HepG2 (cell line): ENCODE measurements at regions not wholly inside any gene's neighbourhood (a gene's known extent, or its start where the extent isn't known, plus 50 kb on each side); places are given as distances from the start of the nearest gene placed in this dataset.

Source experiments
- ATAC-seq: fragments of 200-7000 bp; cut with Tn5 transposase; 3 replicates; pipeline ENCODE4 v1.9.1; 2020; ENCODE audit warnings: mild to moderate bottlenecking, moderate library complexity
- BruUV-seq: library from RNA; stranded (reverse); fragments of 400-500 nt; replicated peaks from 2 replicates; lab custom pipeline; 2021; lab: Mats Ljungman, UMichigan
- CTCF ChIA-PET: fragments of 300-600 bp; formaldehyde crosslinking; extraction: SDS; loops from one replicate; lab custom pipeline; 2021; ENCODE audit warnings: low total read pairs, inconsistent platforms, low intra/inter-chr PET ratio; lab: Yijun Ruan, JAX
- POLR2A ChIA-PET: fragments of 350-600 bp; sonication (Branson Sonifier 250); formaldehyde crosslinking; loops from one replicate; lab custom pipeline; 2020; ENCODE audit warnings: antibody characterized with exemption, inconsistent platforms; lab: Yijun Ruan, JAX
- DNase-seq: peaks from one replicate; pipeline ENCODE4 v3.0.0-alpha.2; 2015; ENCODE audit warnings: low spot score
- FAIRE-seq: peaks from 3 replicates; lab custom pipeline; 2011; peaks lifted over from hg19 to GRCh38; lab: Jason Lieb, UNC
- H2AFZ ChIP-seq: one replicate; pipeline ENCODE4 v1.6.1; 2011; ENCODE audit warnings: low read length, inconsistent platforms
- H3K27ac ChIP-seq: fragments of 300-600 bp; 3 replicates; pipeline ENCODE4 v1.8.0; 2011; ENCODE audit warnings: mixed run types, mild to moderate bottlenecking, mixed read lengths, low read length, inconsistent platforms; ENCODE audit not compliant: insufficient read depth; ENCODE audit errors: extremely low read length
- H3K27me3 ChIP-seq, 2 experiments: fragments of 200-600 bp in 1 of 2; 2 replicates in 1 of 2; 3 replicates in 1 of 2; pipeline versions ENCODE4 v1.6.0 to v1.8.0; 2011; ENCODE audit warnings: low read length in 2 of 2, mild to moderate bottlenecking in 2 of 2, moderate library complexity in 2 of 2, inconsistent platforms in 1 of 2; ENCODE audit not compliant: insufficient read depth in 2 of 2, control insufficient read depth in 1 of 2
- H3K36me3 ChIP-seq, 2 experiments: fragments of 200-600 bp in 1 of 2; replicated peaks in 1 of 2; 2 replicates in 1 of 2; 3 replicates in 1 of 2; pipeline versions ENCODE4 v1.5.1 to v1.8.0; 2011; ENCODE audit warnings: low read length in 2 of 2, inconsistent platforms in 1 of 2; ENCODE audit not compliant: insufficient read depth in 2 of 2, control insufficient read depth in 1 of 2
- H3K4me1 ChIP-seq: 2 replicates; pipeline ENCODE4 v1.5.1; 2012; ENCODE audit warnings: low read length, inconsistent platforms; ENCODE audit not compliant: insufficient read depth
- H3K4me2 ChIP-seq: 2 replicates; pipeline ENCODE4 v1.6.0; 2011; ENCODE audit warnings: low read depth, low read length, inconsistent platforms
- H3K4me3 ChIP-seq, 3 experiments: fragments of 200-600 bp in 1 of 3; sonication (generic), shearing (Covaris generic) in 1 of 3; replicated peaks in 1 of 3; 2 replicates each; pipeline ENCODE4 v1.5.1; 2011 to 2016; ENCODE audit warnings: low read length in 3 of 3, inconsistent platforms in 2 of 3, low read depth in 2 of 3, mild to moderate bottlenecking in 2 of 3, control low read depth in 1 of 3, mixed read lengths in 1 of 3; ENCODE audit not compliant: insufficient read depth in 1 of 3
- H3K79me2 ChIP-seq: one replicate; pipeline ENCODE4 v1.6.1; 2011; ENCODE audit warnings: low read length, inconsistent platforms; ENCODE audit not compliant: insufficient read depth
- H3K9ac ChIP-seq: 2 replicates; pipeline ENCODE4 v1.6.0; 2011; ENCODE audit warnings: mild to moderate bottlenecking, low read depth, low read length, inconsistent platforms; ENCODE audit not compliant: insufficient read depth
- H3K9me3 ChIP-seq: 2 replicates; pipeline ENCODE4 v1.5.1; 2012; ENCODE audit warnings: mild to moderate bottlenecking, low read length
- H4K20me1 ChIP-seq: 2 replicates; pipeline ENCODE4 v1.6.0; 2011; ENCODE audit warnings: inconsistent platforms, mild to moderate bottlenecking, low read length, moderate library complexity; ENCODE audit not compliant: insufficient read depth
- DR1 ChIP-seq: sonication (generic); formaldehyde crosslinking; IDR thresholded peaks from 2 replicates; pipeline ENCODE4 v1.8.0; 2021; ENCODE audit warnings: mild to moderate bottlenecking, missing genetic modification reagents, inconsistent platforms
- FOXC1 ChIP-seq: sonication (generic); formaldehyde crosslinking; IDR thresholded peaks from 2 replicates; pipeline ENCODE4 v1.8.0; 2022; ENCODE audit warnings: mild to moderate bottlenecking, missing genetic modification reagents, borderline replicate concordance
- HMGXB4 ChIP-seq, 2 experiments: sonication (generic) in 1 of 2; formaldehyde crosslinking in 1 of 2; IDR thresholded peaks; 2 replicates each; pipeline versions ENCODE4 v1.4.0 to v1.6.1; 2018 to 2020; ENCODE audit warnings: missing genetic modification reagents in 2 of 2, borderline replicate concordance in 1 of 2, low read depth in 1 of 2, mild to moderate bottlenecking in 1 of 2, missing biosample characterization in 1 of 2
- MIER2 ChIP-seq: IDR thresholded peaks from 2 replicates; pipeline ENCODE4 v1.6.1; 2016; ENCODE audit warnings: missing biosample characterization, missing genetic modification reagents
- PAX8 ChIP-seq: sonication (generic); formaldehyde crosslinking; IDR thresholded peaks from 2 replicates; pipeline ENCODE4 v1.8.0; 2022; ENCODE audit warnings: mild to moderate bottlenecking, missing genetic modification reagents, borderline replicate concordance
- PCBP2 ChIP-seq: fragments of 200-400 bp; formaldehyde crosslinking; optimal IDR thresholded peaks from 2 replicates; pipeline ENCODE3; 2018; ENCODE audit warnings: low read length, low read depth; ENCODE audit not compliant: poor library complexity, severe bottlenecking
- SAFB2 ChIP-seq: sonication (generic); formaldehyde crosslinking; IDR thresholded peaks from 2 replicates; pipeline ENCODE4 v1.5.1; 2020; ENCODE audit warnings: missing genetic modification reagents, low read depth, mild to moderate bottlenecking, borderline replicate concordance
- SMC3 ChIP-seq: IDR thresholded peaks from 2 replicates; pipeline ENCODE4 v1.6.1; 2011; ENCODE audit warnings: low read length, improper control_type of control experiment
- TSC22D2 ChIP-seq: sonication (generic); formaldehyde crosslinking; IDR thresholded peaks from 2 replicates; pipeline ENCODE4 v1.5.1; 2020; ENCODE audit warnings: missing genetic modification reagents, mild to moderate bottlenecking, borderline replicate concordance
- ZBTB21 ChIP-seq: sonication (generic); formaldehyde crosslinking; IDR thresholded peaks from 2 replicates; pipeline ENCODE4 v1.4.0; 2020; ENCODE audit warnings: missing genetic modification reagents
- ZBTB3 ChIP-seq: sonication (generic); formaldehyde crosslinking; IDR thresholded peaks from 2 replicates; pipeline ENCODE4 v1.4.0; 2020; ENCODE audit warnings: low read depth, mild to moderate bottlenecking, moderate library complexity, missing genetic modification reagents, borderline replicate concordance
- ZFP37 ChIP-seq: sonication (generic); formaldehyde crosslinking; IDR thresholded peaks from 2 replicates; pipeline ENCODE4 v1.4.0; 2020; ENCODE audit warnings: missing genetic modification reagents, borderline replicate concordance
- ZMAT3 ChIP-seq: sonication (generic); formaldehyde crosslinking; conservative IDR thresholded peaks from 2 replicates; pipeline ENCODE4 v1.7.0; 2021; ENCODE audit warnings: missing genetic modification reagents
- ZMYM2 ChIP-seq: sonication (generic); formaldehyde crosslinking; IDR thresholded peaks from 2 replicates; pipeline ENCODE4 v1.8.0; 2022; ENCODE audit warnings: mild to moderate bottlenecking, missing genetic modification reagents
- ZNF235 ChIP-seq: sonication (generic); formaldehyde crosslinking; IDR thresholded peaks from 2 replicates; pipeline ENCODE4 v1.8.1; 2023; ENCODE audit warnings: mild to moderate bottlenecking, missing genetic modification reagents, borderline replicate concordance
- ZNF317 ChIP-seq: sonication (generic); formaldehyde crosslinking; IDR thresholded peaks from 2 replicates; pipeline ENCODE4 v1.5.0; 2020; ENCODE audit warnings: mild to moderate bottlenecking, missing genetic modification reagents
- ZNF530 ChIP-seq: sonication (generic); formaldehyde crosslinking; IDR thresholded peaks from 2 replicates; pipeline ENCODE4 v1.5.0; 2020; ENCODE audit warnings: low read depth, mild to moderate bottlenecking, missing genetic modification reagents
- ZNF746 ChIP-seq: sonication (generic); formaldehyde crosslinking; IDR thresholded peaks from 2 replicates; pipeline ENCODE4 v1.8.0; 2022; ENCODE audit warnings: mild to moderate bottlenecking, missing genetic modification reagents
- ZNF792 ChIP-seq: IDR thresholded peaks from 2 replicates; pipeline ENCODE4 v1.6.1; 2016
- ZSCAN31 ChIP-seq: sonication (generic); formaldehyde crosslinking; IDR thresholded peaks from 2 replicates; pipeline ENCODE4 v1.5.0; 2020; ENCODE audit warnings: low read depth, mild to moderate bottlenecking, missing genetic modification reagents
- WGBS: methylation state at CpG from one replicate; pipeline ENCODE4 v1.1.6; 2017; ENCODE audit warnings: low lambda C conversion rate; 5-methylcytosine and 5-hydroxymethylcytosine counted together
- in situ Hi-C: cut with HindIII; loops from 2 replicates; pipeline ENCODE4 v1.10.0; 2017; ENCODE audit warnings: low pct_unique_long_range_greater_than_20kb; ENCODE audit not compliant: extremely low pct_ligation_motif_present
- intact Hi-C: fragments of 100-400 bp; cut with micrococcal nuclease; formaldehyde crosslinking; loops from one replicate; pipeline ENCODE4 v1.10.0; 2022; ENCODE audit not compliant: unreplicated experiment
- TF ChIP-seq, protein P1 (sequence below): sonication (generic); formaldehyde crosslinking; IDR thresholded peaks from 2 replicates; pipeline ENCODE4 v1.8.1; 2023; ENCODE audit warnings: mild to moderate bottlenecking, inconsistent platforms, moderate library complexity, missing genetic modification reagents, borderline replicate concordance
- TF ChIP-seq, protein P2 (sequence below): sonication (generic); formaldehyde crosslinking; IDR thresholded peaks from 2 replicates; pipeline ENCODE4 v1.8.0; 2023; ENCODE audit warnings: mild to moderate bottlenecking, missing genetic modification reagents

DNA sequence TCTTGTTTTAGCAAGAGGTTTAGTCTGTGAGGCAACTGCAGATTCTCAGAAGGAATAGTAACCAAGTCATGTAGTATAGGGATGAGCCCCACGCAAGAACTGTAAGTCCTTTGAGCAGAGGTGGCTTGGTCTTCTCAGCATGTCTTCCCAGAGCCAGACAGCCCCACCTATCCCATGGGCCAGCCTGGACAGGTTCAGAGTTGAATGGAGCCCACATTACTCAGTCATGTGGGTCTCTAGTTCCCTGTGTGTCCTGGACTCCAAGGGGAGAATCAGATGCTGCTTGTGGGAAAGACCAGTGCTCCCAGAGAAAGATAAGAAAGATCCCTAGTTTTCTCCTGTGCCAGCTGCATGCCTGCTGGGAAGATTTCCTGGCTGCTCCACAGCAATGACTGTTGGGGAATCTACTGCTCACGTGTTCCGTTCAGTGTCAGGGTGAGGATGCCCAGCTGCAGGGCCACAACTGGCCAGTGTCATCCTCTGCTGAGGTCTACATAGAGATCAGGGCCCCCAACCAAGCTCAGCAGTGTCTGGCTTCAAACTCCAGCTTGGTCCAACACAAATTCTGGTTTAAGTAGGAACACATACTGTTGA is 66.9 kb upstream of the UNC5B start (continued):
- TF ChIP-seq PCBP2 (no peak), ZNF530 (CRISPR knock-in tag) (no peak), FOXC1 (no peak)
- TF ChIP-seq, protein P1, sequence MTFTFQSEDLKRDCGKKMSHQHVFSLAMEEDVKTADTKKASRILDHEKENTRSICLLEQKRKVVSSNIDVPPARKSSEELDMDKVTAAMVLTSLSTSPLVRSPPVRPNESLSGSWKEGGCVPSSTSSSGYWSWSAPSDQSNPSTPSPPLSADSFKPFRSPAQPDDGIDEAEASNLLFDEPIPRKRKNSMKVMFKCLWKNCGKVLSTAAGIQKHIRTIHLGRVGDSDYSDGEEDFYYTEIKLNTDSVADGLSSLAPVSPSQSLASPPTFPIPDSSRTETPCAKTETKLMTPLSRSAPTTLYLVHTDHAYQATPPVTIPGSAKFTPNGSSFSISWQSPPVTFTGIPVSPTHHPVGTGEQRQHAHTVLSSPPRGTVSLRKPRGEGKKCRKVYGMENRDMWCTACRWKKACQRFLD (CRISPR knock-in tag), result no peak

DNA sequence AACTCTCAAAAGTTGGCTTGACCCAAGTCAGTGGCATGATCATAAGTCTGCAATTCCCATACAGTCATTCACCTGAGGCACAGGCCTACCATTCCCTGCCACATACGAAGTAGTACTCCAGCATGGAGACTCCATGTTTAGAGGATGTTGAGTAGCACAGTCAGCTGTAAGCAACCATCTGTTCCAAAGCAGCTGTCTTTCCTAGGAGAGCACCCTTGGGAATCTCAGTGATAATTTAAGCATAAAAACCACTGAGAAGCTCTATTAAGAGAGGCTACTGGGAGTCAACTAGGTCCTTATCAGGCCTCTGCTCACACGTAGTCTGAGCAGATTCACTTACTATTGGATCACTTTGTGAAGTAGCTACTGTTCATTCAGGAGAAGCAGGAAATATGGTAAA is 61.6 kb upstream of the UNC5B start:
- FAIRE-seq, result no peak
- Histone ChIP-seq H3K4me1 (no peaks in the 10 kb centered on the region), H3K27me3 (peaks cover 4 to 12% of the 10 kb centered on the region in 2 experiments; a peak in 4 of 5 replicates), H3K36me3 (no peaks in the 10 kb centered on the region), H3K4me3 (no peak overlapping the region), H3K27ac (no peak overlapping the region), H3K79me2 (no peaks in the 10 kb centered on the region), H3K4me2 (no peak overlapping the region), H4K20me1 (no peaks in the 10 kb centered on the region), H3K9me3 (no peaks in the 10 kb centered on the region), H2AFZ (no peak overlapping the region), H3K9ac (no peak overlapping the region)
- ChIA-PET POLR2A (no interaction called here), CTCF (no interaction called here)
- no peak for DNase-seq
- ATAC-seq, result no peak
- BruUV-seq, result no TSS peak
- in situ Hi-C loops (no loop called here), intact Hi-C loops (no loop called here)
- 6% methylated on average over 2 of the region's 2 CpGs for WGBS
- TF ChIP-seq DR1 (CRISPR knock-in tag) (no peak), MIER2 (CRISPR knock-in tag) (no peak), ZFP37 (CRISPR knock-in tag) (no peak), ZNF746 (CRISPR knock-in tag) (no peak), ZNF235 (no peak), ZBTB3 (CRISPR knock-in tag) (no peak), SAFB2 (no peak), TSC22D2 (CRISPR knock-in tag) (no peak), ZMYM2 (CRISPR knock-in tag) (no peak), ZMAT3 (CRISPR knock-in tag) (no peak), PAX8 (CRISPR knock-in tag) (no peak), SMC3 (no peak), ZNF317 (CRISPR knock-in tag) (no peak), ZSCAN31 (CRISPR knock-in tag) (no peak), HMGXB4 (CRISPR knock-in tag; IDR thresholded peaks at IDR 0.05; ENCODE audit: borderline replicate concordance in 1 of 2, low read depth in 1 of 2) (no peak), ZNF792 (CRISPR knock-in tag) (no peak), ZBTB21 (no peak)
- TF ChIP-seq, protein P2, sequence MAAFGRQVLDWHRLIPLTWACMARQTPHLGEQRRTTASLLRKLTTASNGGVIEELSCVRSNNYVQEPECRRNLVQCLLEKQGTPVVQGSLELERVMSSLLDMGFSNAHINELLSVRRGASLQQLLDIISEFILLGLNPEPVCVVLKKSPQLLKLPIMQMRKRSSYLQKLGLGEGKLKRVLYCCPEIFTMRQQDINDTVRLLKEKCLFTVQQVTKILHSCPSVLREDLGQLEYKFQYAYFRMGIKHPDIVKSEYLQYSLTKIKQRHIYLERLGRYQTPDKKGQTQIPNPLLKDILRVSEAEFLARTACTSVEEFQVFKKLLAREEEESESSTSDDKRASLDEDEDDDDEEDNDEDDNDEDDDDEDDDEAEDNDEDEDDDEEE, result no peak
